GM12892 (cell line): ENCODE measurements at regions not wholly inside any gene's neighbourhood (a gene's known extent, or its start where the extent isn't known, plus 50 kb on each side); places are given as distances from the start of the nearest gene placed in this dataset.

Experiments
- POLR2A ChIP-seq: IDR thresholded peaks from 2 replicates; pipeline ENCODE4 v1.6.1; 2011; ENCODE audit warnings: low read depth, low read length, control low read depth
- POLR2AphosphoS5 ChIP-seq: IDR thresholded peaks from 2 replicates; pipeline ENCODE4 v1.6.1; 2011; ENCODE audit warnings: low read depth, low read length, control low read depth
- TAF1 ChIP-seq: IDR thresholded peaks from 2 replicates; pipeline ENCODE4 v1.6.1; 2011; ENCODE audit warnings: low read depth, mild to moderate bottlenecking, control low read depth, low read length, borderline replicate concordance

GRCh38 chr12:87822923-87823322 is 206.3 kb downstream of the C12orf50 start:
- TF ChIP-seq POLR2AphosphoS5 (no peak), TAF1 (no peak), POLR2A (no peak)
